Testis (tissue), 2 donors: ENCODE measurements at regions not wholly inside any gene's neighbourhood (a gene's known extent, or its start where the extent isn't known, plus 50 kb on each side); places are given as distances from the start of the nearest gene placed in this dataset.

ENCODE experiments used
- DNase-seq: peaks from one replicate; pipeline ENCODE4 v3.0.0-alpha.2; 2019
- H3K27ac ChIP-seq, 2 donors: fragments of 200-600 bp; sonication (generic); one replicate each; pipeline ENCODE4 v1.5.1; 2019
- H3K27me3 ChIP-seq: fragments of 200-600 bp; sonication (generic); one replicate; pipeline ENCODE4 v1.5.1; 2019
- H3K36me3 ChIP-seq: fragments of 200-600 bp; sonication (generic); one replicate; pipeline ENCODE4 v1.5.1; 2017; ENCODE audit warnings: low read depth; ENCODE audit errors: missing control alignments
- H3K4me1 ChIP-seq: fragments of 200-600 bp; sonication (generic); one replicate; pipeline ENCODE4 v1.5.1; 2019
- H3K4me3 ChIP-seq, 2 donors: fragments of 200-600 bp; sonication (generic); one replicate each; pipeline ENCODE4 v1.5.1; 2017 to 2019
- H3K9me3 ChIP-seq: fragments of 200-600 bp; sonication (generic); one replicate; pipeline ENCODE4 v1.5.1; 2017
- POLR2A ChIP-seq: fragments of 450-650 bp; IDR thresholded peaks from one replicate; pipeline ENCODE4 v1.6.1; 2017; ENCODE audit warnings: antibody characterized with exemption, mild to moderate bottlenecking, moderate library complexity
- WGBS, 2 donors: methylation state at CpG; one replicate each; pipeline ENCODE4 v1.1.5; 2018; 5-methylcytosine and 5-hydroxymethylcytosine counted together
- intact Hi-C: fragments of 100-400 bp; cut with DNase I; formaldehyde crosslinking; loops from one replicate; pipeline ENCODE4 v1.15.1; 2023; ENCODE audit warnings: low total_unique reads
- TF ChIP-seq, protein P1 (sequence below), 3 experiments: fragments of 450-650 bp in 2 of 3; fragments of 200-600 bp in 1 of 3; sonication (generic) in 1 of 3; IDR thresholded peaks; one replicate each; pipeline ENCODE4 v1.5.1; 2016 to 2019; ENCODE audit warnings: antibody characterized with exemption in 3 of 3, mild to moderate bottlenecking in 2 of 3, moderate library complexity in 1 of 3

DNA sequence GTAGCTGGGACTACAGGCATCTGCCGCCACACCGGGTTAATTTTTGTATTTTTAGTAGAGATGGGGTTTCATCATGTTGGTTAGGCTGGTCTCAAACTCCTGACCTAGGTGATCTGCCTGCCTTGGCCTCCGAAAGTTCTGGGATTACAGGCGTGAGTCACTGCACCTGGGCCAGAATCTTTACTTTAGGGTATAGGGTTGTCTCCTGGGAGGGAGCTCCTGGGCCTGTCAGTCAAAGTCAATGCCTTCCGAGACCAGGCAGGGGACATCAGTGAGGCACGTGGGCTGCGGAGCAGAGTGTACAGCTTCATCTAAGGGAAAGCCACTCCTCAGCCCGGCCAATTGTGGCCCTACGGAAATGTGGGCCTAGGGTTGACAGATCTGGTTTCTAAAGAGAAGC, 108.6 kb downstream of the FGF18 start:
- DNase-seq, result no peak
- intact Hi-C loops, result no loop called here
- no peak for TF ChIP-seq POLR2A
- TF ChIP-seq, protein P1, sequence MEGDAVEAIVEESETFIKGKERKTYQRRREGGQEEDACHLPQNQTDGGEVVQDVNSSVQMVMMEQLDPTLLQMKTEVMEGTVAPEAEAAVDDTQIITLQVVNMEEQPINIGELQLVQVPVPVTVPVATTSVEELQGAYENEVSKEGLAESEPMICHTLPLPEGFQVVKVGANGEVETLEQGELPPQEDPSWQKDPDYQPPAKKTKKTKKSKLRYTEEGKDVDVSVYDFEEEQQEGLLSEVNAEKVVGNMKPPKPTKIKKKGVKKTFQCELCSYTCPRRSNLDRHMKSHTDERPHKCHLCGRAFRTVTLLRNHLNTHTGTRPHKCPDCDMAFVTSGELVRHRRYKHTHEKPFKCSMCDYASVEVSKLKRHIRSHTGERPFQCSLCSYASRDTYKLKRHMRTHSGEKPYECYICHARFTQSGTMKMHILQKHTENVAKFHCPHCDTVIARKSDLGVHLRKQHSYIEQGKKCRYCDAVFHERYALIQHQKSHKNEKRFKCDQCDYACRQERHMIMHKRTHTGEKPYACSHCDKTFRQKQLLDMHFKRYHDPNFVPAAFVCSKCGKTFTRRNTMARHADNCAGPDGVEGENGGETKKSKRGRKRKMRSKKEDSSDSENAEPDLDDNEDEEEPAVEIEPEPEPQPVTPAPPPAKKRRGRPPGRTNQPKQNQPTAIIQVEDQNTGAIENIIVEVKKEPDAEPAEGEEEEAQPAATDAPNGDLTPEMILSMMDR (IDR thresholded peaks at IDR 0.05), result no peak
- H3K36me3 ChIP-seq, result no peaks in the 10 kb centered on the region
- no peaks in the 10 kb centered on the region for H3K27me3 ChIP-seq
- 88 to 95% methylated on average over 9 of the region's 9 CpGs for WGBS, 2 donors
- no peak overlapping the region for H3K4me3 ChIP-seq
- H3K4me1 ChIP-seq, result no peaks in the 10 kb centered on the region
- H3K9me3 ChIP-seq, result no peaks in the 10 kb centered on the region
- no peak overlapping the region for H3K27ac ChIP-seq

DNA sequence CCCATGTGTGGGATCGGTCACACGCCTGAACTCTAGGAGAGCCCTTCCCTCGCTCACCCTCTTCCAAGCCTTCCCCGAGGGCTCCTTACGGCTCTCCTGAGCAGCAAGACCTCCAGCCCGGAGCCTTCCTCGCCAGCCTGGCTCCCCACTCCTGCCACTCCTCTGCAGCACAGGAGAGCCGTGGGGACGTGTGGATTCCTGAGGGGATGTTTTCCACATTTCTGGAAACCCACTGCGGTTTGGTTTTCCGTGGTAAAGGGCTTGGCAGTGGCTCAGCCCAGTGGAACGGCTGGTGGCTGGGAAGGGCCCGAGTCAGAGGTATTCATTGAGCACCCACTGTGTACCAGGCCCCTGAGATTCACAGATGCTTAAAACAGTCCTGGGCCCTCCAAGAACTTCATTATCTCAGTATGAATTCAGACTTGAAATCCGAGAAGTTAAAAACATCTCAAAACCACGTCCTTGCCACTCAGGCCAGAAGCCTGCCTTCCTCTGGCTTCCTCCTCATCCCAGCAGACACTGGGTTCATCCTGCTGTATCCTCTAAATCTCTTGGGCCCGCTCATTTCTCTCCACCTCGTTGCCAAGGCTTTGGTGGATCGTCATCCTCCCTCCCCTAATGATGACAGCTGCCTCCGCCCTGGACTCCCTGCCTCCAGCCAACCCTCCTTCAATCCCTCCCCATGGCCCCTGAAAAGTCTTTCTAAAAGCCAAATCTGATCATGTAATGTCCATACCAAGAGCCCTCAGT, 109.6 kb downstream of the FGF18 start:
- no peak overlapping the region for H3K4me3 ChIP-seq
- intact Hi-C loops, result no loop called here
- TF ChIP-seq, protein P1 (IDR thresholded peaks at IDR 0.05), result no peak
- no peak for TF ChIP-seq POLR2A
- H3K9me3 ChIP-seq, result no peaks in the 10 kb centered on the region
- no peaks in the 10 kb centered on the region for H3K27me3 ChIP-seq
- no peak for DNase-seq
- no peaks in the 10 kb centered on the region for H3K4me1 ChIP-seq
- WGBS, 2 donors, result 88 to 90% methylated on average over 16 to 19 of the region's 19 CpGs
- H3K36me3 ChIP-seq, result no peaks in the 10 kb centered on the region
- H3K27ac ChIP-seq, result no peak overlapping the region

DNA sequence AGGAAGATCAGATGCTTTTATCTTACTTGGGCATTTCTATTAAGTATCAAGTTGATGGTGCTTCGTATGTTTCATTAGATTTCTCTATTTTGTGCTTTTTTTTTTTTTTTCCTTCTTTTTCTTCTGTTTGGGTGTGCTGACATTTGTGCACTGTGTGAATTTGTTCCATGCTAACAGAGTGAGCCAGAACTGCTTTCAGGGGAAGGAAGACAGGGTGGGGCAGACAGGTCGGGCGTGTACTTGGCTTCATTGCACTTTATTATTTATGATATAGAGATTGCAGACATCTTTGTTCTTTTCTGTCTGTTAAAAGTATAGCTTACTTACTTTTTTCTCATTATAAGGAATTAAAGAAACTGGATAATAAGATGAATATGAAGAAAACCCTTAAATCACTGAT, 112.2 kb downstream of the FGF18 start:
- Histone ChIP-seq H3K4me1 (no peaks in the 10 kb centered on the region), H3K36me3 (no peaks in the 10 kb centered on the region), H3K27me3 (no peaks in the 10 kb centered on the region), H3K4me3 (no peak overlapping the region), H3K9me3 (no peaks in the 10 kb centered on the region), H3K27ac (no peak overlapping the region)
- DNase-seq, result no peak
- intact Hi-C loops, result no loop called here
- 45 to 56% methylated on average over 3 of the region's 3 CpGs for WGBS, 2 donors
- TF ChIP-seq POLR2A, result no peak
- TF ChIP-seq, protein P1 (IDR thresholded peaks at IDR 0.05), result no peak

DNA sequence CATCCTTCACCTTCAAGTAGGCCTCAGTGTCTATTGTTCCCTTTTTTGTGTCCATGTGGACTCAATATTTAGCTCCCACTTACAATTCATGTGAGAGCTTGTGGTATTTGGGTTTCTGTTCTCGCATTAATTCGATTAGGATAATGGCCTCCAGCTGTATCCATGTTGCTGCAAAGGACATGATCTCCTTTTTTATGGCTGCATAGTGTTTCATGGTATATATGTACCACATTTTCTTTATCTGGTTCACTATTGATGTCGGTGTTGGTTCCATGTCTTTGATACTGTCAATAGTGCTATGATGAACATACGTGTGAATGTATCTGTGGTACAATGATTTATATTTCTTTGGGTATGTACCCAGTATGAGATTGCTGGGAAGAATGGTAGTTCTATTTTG, 113.7 kb downstream of the FGF18 start:
- TF ChIP-seq POLR2A, result no peak
- TF ChIP-seq, protein P1 (IDR thresholded peaks at IDR 0.05), result no peak
- Histone ChIP-seq H3K4me1 (no peaks in the 10 kb centered on the region), H3K36me3 (no peaks in the 10 kb centered on the region), H3K9me3 (no peaks in the 10 kb centered on the region), H3K4me3 (no peak overlapping the region), H3K27me3 (no peaks in the 10 kb centered on the region), H3K27ac (no peak overlapping the region)
- no peak for DNase-seq
- 93 to 98% methylated on average over 4 of the region's 4 CpGs for WGBS, 2 donors
- intact Hi-C loops, result no loop called here
